ENCODE measurements at regions not wholly inside any gene's neighbourhood (a gene's known extent, or its start where the extent isn't known, plus 50 kb on each side); places are given as distances from the start of the nearest gene placed in this dataset.

DNA sequence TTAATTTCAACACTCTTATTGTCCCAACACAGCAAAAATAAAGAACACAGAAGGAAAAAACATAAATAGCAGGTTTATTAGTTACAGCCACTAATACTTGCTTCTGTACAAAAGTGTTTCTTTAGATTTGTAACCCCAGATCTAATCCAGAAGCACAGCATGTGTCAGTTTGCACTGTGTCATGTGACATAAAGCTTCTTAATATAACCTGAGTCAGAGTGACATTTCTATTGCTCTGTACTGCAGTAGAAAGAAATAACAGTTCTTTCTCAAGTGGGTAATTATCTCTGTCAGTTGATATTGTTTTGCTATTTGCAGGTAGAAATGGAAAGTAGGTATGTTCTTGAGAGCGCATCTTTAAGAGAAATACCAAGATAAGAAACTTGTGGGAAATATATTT lies 422.5 kb downstream of the ZIC3 start:
- no peaks in the 10 kb centered on the region for H3K27me3 Mint-ChIP-seq (ENCODE audit: low read depth)
- no peaks in the 10 kb centered on the region for H3K36me3 Mint-ChIP-seq
- TF ChIP-seq FOXJ3 (CRISPR knock-in tag; IDR thresholded peaks at IDR 0.05; ENCODE audit: borderline replicate concordance) (no peak), IRF2 (CRISPR knock-in tag; IDR thresholded peaks at IDR 0.05; ENCODE audit: borderline replicate concordance, low read depth) (no peak), JUN (CRISPR knock-in tag; IDR thresholded peaks at IDR 0.05) (no peak), EMX1 (CRISPR knock-in tag; IDR thresholded peaks at IDR 0.05) (no peak), ELF4 (CRISPR knock-in tag; IDR thresholded peaks at IDR 0.05; ENCODE audit: low read depth) (no peak), ZNF219 (CRISPR knock-in tag; IDR thresholded peaks at IDR 0.05; ENCODE audit: borderline replicate concordance) (no peak), ZNF423 (CRISPR knock-in tag; IDR thresholded peaks at IDR 0.05) (no peak), KAT7 (CRISPR knock-in tag; IDR thresholded peaks at IDR 0.05; ENCODE audit: borderline replicate concordance) (no peak), ZNF263 (CRISPR knock-in tag; IDR thresholded peaks at IDR 0.05; ENCODE audit: low read depth) (no peak), NR2C2 (CRISPR knock-in tag; IDR thresholded peaks at IDR 0.05) (no peak), TP53 (CRISPR knock-in tag; IDR thresholded peaks at IDR 0.05) (no peak), ETV6 (CRISPR knock-in tag; IDR thresholded peaks at IDR 0.05) (no peak), CREM (CRISPR knock-in tag; IDR thresholded peaks at IDR 0.05) (no peak), MYBL2 (CRISPR knock-in tag; IDR thresholded peaks at IDR 0.05) (no peak)
- TF ChIP-seq, protein P1, sequence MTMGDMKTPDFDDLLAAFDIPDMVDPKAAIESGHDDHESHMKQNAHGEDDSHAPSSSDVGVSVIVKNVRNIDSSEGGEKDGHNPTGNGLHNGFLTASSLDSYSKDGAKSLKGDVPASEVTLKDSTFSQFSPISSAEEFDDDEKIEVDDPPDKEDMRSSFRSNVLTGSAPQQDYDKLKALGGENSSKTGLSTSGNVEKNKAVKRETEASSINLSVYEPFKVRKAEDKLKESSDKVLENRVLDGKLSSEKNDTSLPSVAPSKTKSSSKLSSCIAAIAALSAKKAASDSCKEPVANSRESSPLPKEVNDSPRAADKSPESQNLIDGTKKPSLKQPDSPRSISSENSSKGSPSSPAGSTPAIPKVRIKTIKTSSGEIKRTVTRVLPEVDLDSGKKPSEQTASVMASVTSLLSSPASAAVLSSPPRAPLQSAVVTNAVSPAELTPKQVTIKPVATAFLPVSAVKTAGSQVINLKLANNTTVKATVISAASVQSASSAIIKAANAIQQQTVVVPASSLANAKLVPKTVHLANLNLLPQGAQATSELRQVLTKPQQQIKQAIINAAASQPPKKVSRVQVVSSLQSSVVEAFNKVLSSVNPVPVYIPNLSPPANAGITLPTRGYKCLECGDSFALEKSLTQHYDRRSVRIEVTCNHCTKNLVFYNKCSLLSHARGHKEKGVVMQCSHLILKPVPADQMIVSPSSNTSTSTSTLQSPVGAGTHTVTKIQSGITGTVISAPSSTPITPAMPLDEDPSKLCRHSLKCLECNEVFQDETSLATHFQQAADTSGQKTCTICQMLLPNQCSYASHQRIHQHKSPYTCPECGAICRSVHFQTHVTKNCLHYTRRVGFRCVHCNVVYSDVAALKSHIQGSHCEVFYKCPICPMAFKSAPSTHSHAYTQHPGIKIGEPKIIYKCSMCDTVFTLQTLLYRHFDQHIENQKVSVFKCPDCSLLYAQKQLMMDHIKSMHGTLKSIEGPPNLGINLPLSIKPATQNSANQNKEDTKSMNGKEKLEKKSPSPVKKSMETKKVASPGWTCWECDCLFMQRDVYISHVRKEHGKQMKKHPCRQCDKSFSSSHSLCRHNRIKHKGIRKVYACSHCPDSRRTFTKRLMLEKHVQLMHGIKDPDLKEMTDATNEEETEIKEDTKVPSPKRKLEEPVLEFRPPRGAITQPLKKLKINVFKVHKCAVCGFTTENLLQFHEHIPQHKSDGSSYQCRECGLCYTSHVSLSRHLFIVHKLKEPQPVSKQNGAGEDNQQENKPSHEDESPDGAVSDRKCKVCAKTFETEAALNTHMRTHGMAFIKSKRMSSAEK (CRISPR knock-in tag; IDR thresholded peaks at IDR 0.05; ENCODE audit: borderline replicate concordance) = no peak
- TF ChIP-seq, protein P2, sequence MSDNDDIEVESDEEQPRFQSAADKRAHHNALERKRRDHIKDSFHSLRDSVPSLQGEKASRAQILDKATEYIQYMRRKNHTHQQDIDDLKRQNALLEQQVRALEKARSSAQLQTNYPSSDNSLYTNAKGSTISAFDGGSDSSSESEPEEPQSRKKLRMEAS (CRISPR knock-in tag; IDR thresholded peaks at IDR 0.05) = no peak
- TF ChIP-seq, protein P3, sequence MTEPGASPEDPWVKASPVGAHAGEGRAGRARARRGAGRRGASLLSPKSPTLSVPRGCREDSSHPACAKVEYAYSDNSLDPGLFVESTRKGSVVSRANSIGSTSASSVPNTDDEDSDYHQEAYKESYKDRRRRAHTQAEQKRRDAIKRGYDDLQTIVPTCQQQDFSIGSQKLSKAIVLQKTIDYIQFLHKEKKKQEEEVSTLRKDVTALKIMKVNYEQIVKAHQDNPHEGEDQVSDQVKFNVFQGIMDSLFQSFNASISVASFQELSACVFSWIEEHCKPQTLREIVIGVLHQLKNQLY (CRISPR knock-in tag; IDR thresholded peaks at IDR 0.05) = no peak
- TF ChIP-seq, protein P4, sequence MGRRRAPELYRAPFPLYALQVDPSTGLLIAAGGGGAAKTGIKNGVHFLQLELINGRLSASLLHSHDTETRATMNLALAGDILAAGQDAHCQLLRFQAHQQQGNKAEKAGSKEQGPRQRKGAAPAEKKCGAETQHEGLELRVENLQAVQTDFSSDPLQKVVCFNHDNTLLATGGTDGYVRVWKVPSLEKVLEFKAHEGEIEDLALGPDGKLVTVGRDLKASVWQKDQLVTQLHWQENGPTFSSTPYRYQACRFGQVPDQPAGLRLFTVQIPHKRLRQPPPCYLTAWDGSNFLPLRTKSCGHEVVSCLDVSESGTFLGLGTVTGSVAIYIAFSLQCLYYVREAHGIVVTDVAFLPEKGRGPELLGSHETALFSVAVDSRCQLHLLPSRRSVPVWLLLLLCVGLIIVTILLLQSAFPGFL (CRISPR knock-in tag; IDR thresholded peaks at IDR 0.05; ENCODE audit: borderline replicate concordance) = no peak
- TF ChIP-seq, protein P5, sequence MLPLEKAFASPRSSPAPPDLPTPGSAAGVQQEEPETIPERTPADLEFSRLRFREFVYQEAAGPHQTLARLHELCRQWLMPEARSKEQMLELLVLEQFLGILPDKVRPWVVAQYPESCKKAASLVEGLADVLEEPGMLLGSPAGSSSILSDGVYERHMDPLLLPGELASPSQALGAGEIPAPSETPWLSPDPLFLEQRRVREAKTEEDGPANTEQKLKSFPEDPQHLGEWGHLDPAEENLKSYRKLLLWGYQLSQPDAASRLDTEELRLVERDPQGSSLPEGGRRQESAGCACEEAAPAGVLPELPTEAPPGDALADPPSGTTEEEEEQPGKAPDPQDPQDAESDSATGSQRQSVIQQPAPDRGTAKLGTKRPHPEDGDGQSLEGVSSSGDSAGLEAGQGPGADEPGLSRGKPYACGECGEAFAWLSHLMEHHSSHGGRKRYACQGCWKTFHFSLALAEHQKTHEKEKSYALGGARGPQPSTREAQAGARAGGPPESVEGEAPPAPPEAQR (CRISPR knock-in tag; IDR thresholded peaks at IDR 0.05) = no peak
- no peaks in the 10 kb centered on the region for H3K9me3 Mint-ChIP-seq
- peaks cover 33% of the 10 kb centered on the region for H3K4me1 Mint-ChIP-seq
- ATAC-seq (no peak), DNase-seq (ENCODE audit: low spot score) (no peak)
- no peak overlapping the region; the same call in 1 of the 2 replicates for H3K27ac Mint-ChIP-seq
- no peak overlapping the region for H3K4me3 Mint-ChIP-seq
- ChIA-PET POLR2A (interaction anchor here (0.6 kb wide), 1 partner anchor 178 kb away, joined by 4 read pairs; no protein-coding TSS in a partner anchor), CTCF (no interaction called here)

DNA sequence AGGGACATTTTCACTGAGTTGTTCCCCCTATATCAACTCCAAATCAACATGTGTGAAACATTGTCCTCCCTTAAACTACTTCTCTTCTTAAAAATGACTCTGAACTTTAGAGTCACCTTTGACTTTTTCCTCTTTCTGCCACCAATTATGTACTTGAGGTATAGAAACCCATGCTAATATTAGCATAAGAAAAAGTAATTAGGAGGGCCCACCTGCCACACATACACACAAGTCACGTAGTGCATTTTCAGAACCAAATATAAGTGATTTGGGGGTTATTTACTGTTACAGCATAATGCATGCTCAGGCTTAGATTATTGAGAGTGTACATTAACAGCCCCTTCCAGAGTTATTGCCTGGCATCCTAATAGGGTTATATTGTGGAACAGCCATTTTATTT lies 432.7 kb downstream of the ZIC3 start:
- ATAC-seq = no peak
- TF ChIP-seq HMGA2 (CRISPR knock-in tag; IDR thresholded peaks at IDR 0.05) (no peak), ZNF671 (CRISPR knock-in tag; IDR thresholded peaks at IDR 0.05) (no peak), CBFB (CRISPR knock-in tag; IDR thresholded peaks at IDR 0.05; ENCODE audit: low read depth) (no peak), TEAD1 (CRISPR knock-in tag; IDR thresholded peaks at IDR 0.05) (no peak), ELF4 (CRISPR knock-in tag; IDR thresholded peaks at IDR 0.05; ENCODE audit: low read depth) (no peak), NR2C2 (CRISPR knock-in tag; IDR thresholded peaks at IDR 0.05) (no peak)
- TF ChIP-seq, protein P6, sequence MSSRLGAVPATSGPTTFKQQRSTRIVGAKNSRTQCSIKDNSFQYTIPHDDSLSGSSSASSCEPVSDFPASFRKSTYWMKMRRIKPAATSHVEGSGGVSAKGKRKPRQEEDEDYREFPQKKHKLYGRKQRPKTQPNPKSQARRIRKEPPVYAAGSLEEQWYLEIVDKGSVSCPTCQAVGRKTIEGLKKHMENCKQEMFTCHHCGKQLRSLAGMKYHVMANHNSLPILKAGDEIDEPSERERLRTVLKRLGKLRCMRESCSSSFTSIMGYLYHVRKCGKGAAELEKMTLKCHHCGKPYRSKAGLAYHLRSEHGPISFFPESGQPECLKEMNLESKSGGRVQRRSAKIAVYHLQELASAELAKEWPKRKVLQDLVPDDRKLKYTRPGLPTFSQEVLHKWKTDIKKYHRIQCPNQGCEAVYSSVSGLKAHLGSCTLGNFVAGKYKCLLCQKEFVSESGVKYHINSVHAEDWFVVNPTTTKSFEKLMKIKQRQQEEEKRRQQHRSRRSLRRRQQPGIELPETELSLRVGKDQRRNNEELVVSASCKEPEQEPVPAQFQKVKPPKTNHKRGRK (CRISPR knock-in tag; IDR thresholded peaks at IDR 0.05; ENCODE audit: borderline replicate concordance) = no peak
- TF ChIP-seq, protein P7, sequence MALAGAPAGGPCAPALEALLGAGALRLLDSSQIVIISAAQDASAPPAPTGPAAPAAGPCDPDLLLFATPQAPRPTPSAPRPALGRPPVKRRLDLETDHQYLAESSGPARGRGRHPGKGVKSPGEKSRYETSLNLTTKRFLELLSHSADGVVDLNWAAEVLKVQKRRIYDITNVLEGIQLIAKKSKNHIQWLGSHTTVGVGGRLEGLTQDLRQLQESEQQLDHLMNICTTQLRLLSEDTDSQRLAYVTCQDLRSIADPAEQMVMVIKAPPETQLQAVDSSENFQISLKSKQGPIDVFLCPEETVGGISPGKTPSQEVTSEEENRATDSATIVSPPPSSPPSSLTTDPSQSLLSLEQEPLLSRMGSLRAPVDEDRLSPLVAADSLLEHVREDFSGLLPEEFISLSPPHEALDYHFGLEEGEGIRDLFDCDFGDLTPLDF (CRISPR knock-in tag; IDR thresholded peaks at IDR 0.05) = no peak
- TF ChIP-seq, protein P4 (CRISPR knock-in tag; IDR thresholded peaks at IDR 0.05; ENCODE audit: borderline replicate concordance) = no peak

More for the DNA sequence above, 432.7 kb downstream of the ZIC3 start:
- Mint-ChIP-seq H3K9me3 (no peaks in the 10 kb centered on the region), H3K27ac (no peak overlapping the region), H3K4me1 (peaks cover 48% of the 10 kb centered on the region), H3K36me3 (no peaks in the 10 kb centered on the region), H3K4me3 (no peak overlapping the region), H3K27me3 (ENCODE audit: low read depth) (peaks cover 3% of the 10 kb centered on the region; the same call in 1 of the 2 replicates)
- CTCF ChIA-PET = no interaction called here
- DNase-seq (ENCODE audit: low spot score) = no peak
- POLR2A ChIA-PET = no interaction called here
